ENCODE measurements at regions not wholly inside any gene's neighbourhood (a gene's known extent, or its start where the extent isn't known, plus 50 kb on each side); places are given as distances from the start of the nearest gene placed in this dataset.

GRCh38 chr13:94859811-94860210, 147.5 kb upstream of the SOX21 start (continued):
- TF ChIP-seq AR (CRISPR knock-in tag; IDR thresholded peaks at IDR 0.05) = no peak

- Mint-ChIP-seq H3K9me3 (peaks cover 7% of the 10 kb centered on the region), H3K27me3 (ENCODE audit: low read depth) (no peaks in the 10 kb centered on the region), H3K4me1 (peaks cover 13% of the 10 kb centered on the region), H3K27ac (no peak overlapping the region), H3K4me3 (no peak overlapping the region), H3K36me3 (peaks cover 6% of the 10 kb centered on the region; the same call in 1 of the 2 replicates)
- POLR2A ChIA-PET = interaction anchor here (1.0 kb wide), 1 partner anchor 9 kb away, joined by 3 read pairs; no protein-coding TSS in a partner anchor
- DNase-seq (ENCODE audit: low spot score) = no peak
- ATAC-seq = peak; percentile 82
- TF ChIP-seq JUN (CRISPR knock-in tag; IDR thresholded peaks at IDR 0.05) (no peak), ZNF396 (CRISPR knock-in tag; IDR thresholded peaks at IDR 0.05; ENCODE audit: borderline replicate concordance) (no peak), PRRX2 (CRISPR knock-in tag; IDR thresholded peaks at IDR 0.05) (no peak)
- CTCF ChIA-PET = interaction anchor here (1.0 kb wide), 1 partner anchor 330 kb away, joined by 3 read pairs; no protein-coding TSS in a partner anchor
These were observed 146.9 kb upstream of the SOX21 start for GRCh38 chr13:94859278-94859691.

GRCh38 chr13:94858856-94859255, 146.5 kb upstream of the SOX21 start:
- no peak overlapping the region for H3K4me3 Mint-ChIP-seq
- peaks cover 13% of the 10 kb centered on the region for H3K4me1 Mint-ChIP-seq
- H3K9me3 Mint-ChIP-seq = peaks cover 12% of the 10 kb centered on the region
- TF ChIP-seq TCF7 (CRISPR knock-in tag; IDR thresholded peaks at IDR 0.05; ENCODE audit: low read depth) = no peak
- no peak overlapping the region for H3K27ac Mint-ChIP-seq
- peaks cover 10% of the 10 kb centered on the region; the same call in 1 of the 2 replicates for H3K36me3 Mint-ChIP-seq
- CTCF ChIA-PET = no interaction called here
- no peak for ATAC-seq
- POLR2A ChIA-PET = interaction anchor here (1.0 kb wide), 1 partner anchor 10 kb away, joined by 3 read pairs; no protein-coding TSS in a partner anchor
- DNase-seq (ENCODE audit: low spot score) = no peak
- no peaks in the 10 kb centered on the region for H3K27me3 Mint-ChIP-seq (ENCODE audit: low read depth)

- ATAC-seq (no peak), DNase-seq (ENCODE audit: low spot score) (no peak)
- H3K4me3 Mint-ChIP-seq = no peak overlapping the region
- peaks cover 33% of the 10 kb centered on the region for H3K9me3 Mint-ChIP-seq
- H3K4me1 Mint-ChIP-seq = peaks cover 7% of the 10 kb centered on the region
- ChIA-PET CTCF (no interaction called here), POLR2A (no interaction called here)
- peaks cover 2% of the 10 kb centered on the region; the same call in 1 of the 2 replicates for H3K27me3 Mint-ChIP-seq (ENCODE audit: low read depth)
- no peak overlapping the region for H3K27ac Mint-ChIP-seq
- H3K36me3 Mint-ChIP-seq = peaks cover 15% of the 10 kb centered on the region; the same call in 1 of the 2 replicates
- no peak for TF ChIP-seq GABPB1 (CRISPR knock-in tag; IDR thresholded peaks at IDR 0.05)
- no peak for TF ChIP-seq ZNF512 (CRISPR knock-in tag; IDR thresholded peaks at IDR 0.05; ENCODE audit: borderline replicate concordance)
- TF ChIP-seq NR3C1 (CRISPR knock-in tag; conservative IDR thresholded peaks at IDR 0.05; ENCODE audit: low read depth) = no peak
- TF ChIP-seq ATF6 (CRISPR knock-in tag; IDR thresholded peaks at IDR 0.05) = no peak
- no peak for TF ChIP-seq TCF7 (CRISPR knock-in tag; IDR thresholded peaks at IDR 0.05; ENCODE audit: low read depth)
- TF ChIP-seq OVOL2 (CRISPR knock-in tag; IDR thresholded peaks at IDR 0.05; ENCODE audit: borderline replicate concordance) = no peak
- TF ChIP-seq IRF1 (CRISPR knock-in tag; IDR thresholded peaks at IDR 0.05) = no peak
- TF ChIP-seq CREB1 (CRISPR knock-in tag; IDR thresholded peaks at IDR 0.05) = no peak
- no peak for TF ChIP-seq ZNF416 (CRISPR knock-in tag; IDR thresholded peaks at IDR 0.05)
- no peak for TF ChIP-seq E2F4 (CRISPR knock-in tag; IDR thresholded peaks at IDR 0.05; ENCODE audit: borderline replicate concordance, low read depth)
- TF ChIP-seq MLX (CRISPR knock-in tag; IDR thresholded peaks at IDR 0.05) = no peak
- no peak for TF ChIP-seq ZNF138 (CRISPR knock-in tag; conservative IDR thresholded peaks at IDR 0.05)
These were observed 142.3 kb upstream of the SOX21 start for GRCh38 chr13:94854688-94855087.
